ENCODE measurements at regions not wholly inside any gene's neighbourhood (a gene's known extent, or its start where the extent isn't known, plus 50 kb on each side); places are given as distances from the start of the nearest gene placed in this dataset.

GRCh38 chr2:18106841-18107240 lies 228.4 kb downstream of the KCNS3 start:
- no peak for TF ChIP-seq CTCF (IDR thresholded peaks at IDR 0.05)
- TF ChIP-seq POLR2A (IDR thresholded peaks at IDR 0.05) = no peak
